ENCODE measurements at regions not wholly inside any gene's neighbourhood (a gene's known extent, or its start where the extent isn't known, plus 50 kb on each side); places are given as distances from the start of the nearest gene placed in this dataset.

GRCh38 chr4:179486570-179487335, 2044.5 kb upstream of the AGA start:
- TF ChIP-seq CTCF (conservative IDR thresholded peaks at IDR 0.05): no peak
- TF ChIP-seq ZFX (IDR thresholded peaks at IDR 0.05): no peak

Measured in C4-2B (cell line).